ENCODE measurements at regions not wholly inside any gene's neighbourhood (a gene's known extent, or its start where the extent isn't known, plus 50 kb on each side); places are given as distances from the start of the nearest gene placed in this dataset.

DNA sequence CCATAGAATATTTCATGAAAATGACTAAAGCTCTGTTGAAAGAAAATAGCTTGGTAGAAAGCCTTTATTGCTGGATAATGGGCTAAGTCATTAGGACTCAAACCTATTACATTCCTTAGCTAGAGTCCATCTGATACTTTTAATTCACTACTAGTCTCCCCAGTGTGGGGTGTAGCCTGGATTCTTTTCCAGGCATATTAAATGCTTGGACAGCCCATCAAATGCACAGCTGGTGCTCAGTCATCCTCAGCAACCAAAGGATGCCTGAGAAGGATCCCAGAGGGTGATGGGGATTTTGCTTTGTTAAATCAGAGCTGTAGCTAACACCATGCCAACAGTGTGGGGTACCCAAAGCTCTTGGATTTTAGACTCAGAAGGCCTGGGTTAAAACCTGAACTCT, 153.5 kb downstream of the DLEU7 start:
- Histone ChIP-seq H2BK5ac (ENCODE audit: low read depth, low read length, poor library complexity, severe bottlenecking) (no peak overlapping the region), H3K9me3 (ENCODE audit: control insufficient read depth, insufficient read depth, low read length) (no peaks in the 10 kb centered on the region), H3K27me3 (ENCODE audit: control insufficient read depth, insufficient read depth, low read length) (peaks cover 22% of the 10 kb centered on the region), H2AK5ac (ENCODE audit: low read depth, low read length) (no peak overlapping the region), H3K4me2 (ENCODE audit: low read depth, low read length) (no peak overlapping the region), H3K56ac (ENCODE audit: extremely low read depth, insufficient read depth, low read length) (no peak overlapping the region), H3K79me1 (ENCODE audit: low read depth in 1 of 2, low read length in 2 of 2) (no peaks in the 10 kb centered on the region), H3K4me3 (ENCODE audit: insufficient read depth, low read depth, low read length) (no peak overlapping the region), H4K5ac (ENCODE audit: low read depth, low read length) (no peak overlapping the region), H2AK9ac (replicated peaks; ENCODE audit: low read depth, low read length, poor library complexity) (no peak overlapping the region), H4K91ac (ENCODE audit: insufficient read depth, low read depth, low read length) (no peak overlapping the region), H3K27ac (ENCODE audit: insufficient read depth, low read length) (no peak overlapping the region), H3K4me1 (ENCODE audit: control insufficient read depth, insufficient read depth, low read length) (no peaks in the 10 kb centered on the region), H3K9me1 (ENCODE audit: insufficient read depth, low read length) (no peaks in the 10 kb centered on the region), H4K20me1 (ENCODE audit: insufficient read depth, low read length) (no peaks in the 10 kb centered on the region), H4K8ac (ENCODE audit: low read depth in 2 of 2, low read length in 2 of 2) (no peak overlapping the region), H2BK15ac (ENCODE audit: low read depth, low read length) (no peak overlapping the region), H2BK120ac (ENCODE audit: low read depth, low read length) (no peak overlapping the region), H3K4ac (ENCODE audit: low read depth, low read length) (no peak overlapping the region), H3K14ac (replicated peaks; ENCODE audit: low read depth, low read length) (no peak overlapping the region), H3K9ac (ENCODE audit: low read depth, low read length) (no peak overlapping the region), H3K36me3 (ENCODE audit: control insufficient read depth, insufficient read depth, low read length) (no peaks in the 10 kb centered on the region), H3K18ac (ENCODE audit: low read depth, low read length) (no peak overlapping the region), H2BK20ac (ENCODE audit: low read depth, low read length) (no peak overlapping the region), H3K23ac (ENCODE audit: low read depth, low read length) (no peak overlapping the region), H2AFZ (replicated peaks; ENCODE audit: low read length, poor library complexity) (no peak overlapping the region)
- intact Hi-C loops (cut with micrococcal nuclease) (no loop called here), dilution Hi-C loops (cut with HindIII; ENCODE audit: low sequenced_read_pairs, unreplicated experiment) (no loop called here), in situ Hi-C loops (cut with MboI; ENCODE audit: low sequenced_read_pairs) (no loop called here)
- BruUV-seq (replicated peaks), result no TSS peak
- TF ChIP-seq, protein P1, sequence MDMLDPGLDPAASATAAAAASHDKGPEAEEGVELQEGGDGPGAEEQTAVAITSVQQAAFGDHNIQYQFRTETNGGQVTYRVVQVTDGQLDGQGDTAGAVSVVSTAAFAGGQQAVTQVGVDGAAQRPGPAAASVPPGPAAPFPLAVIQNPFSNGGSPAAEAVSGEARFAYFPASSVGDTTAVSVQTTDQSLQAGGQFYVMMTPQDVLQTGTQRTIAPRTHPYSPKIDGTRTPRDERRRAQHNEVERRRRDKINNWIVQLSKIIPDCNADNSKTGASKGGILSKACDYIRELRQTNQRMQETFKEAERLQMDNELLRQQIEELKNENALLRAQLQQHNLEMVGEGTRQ (IDR thresholded peaks at IDR 0.05; ENCODE audit: low read depth, low read length), result no peak
- no peak for TF ChIP-seq RFX5 (IDR thresholded peaks at IDR 0.05; ENCODE audit: low read depth, low read length)
- no peak for TF ChIP-seq CHD1 (IDR thresholded peaks at IDR 0.05; ENCODE audit: low read depth, low read length)
- TF ChIP-seq MAFK (IDR thresholded peaks at IDR 0.05; ENCODE audit: low read depth, low read length), result no peak
- no peak for TF ChIP-seq SMC3 (IDR thresholded peaks at IDR 0.05; ENCODE audit: low read depth, low read length)
- CTCF ChIA-PET, result no interaction called here
- no peak for ATAC-seq (ENCODE audit: low read depth)
- POLR2A ChIA-PET (ENCODE audit: unreplicated experiment), result no interaction called here
- DNase-seq, result no peak
